ENCODE measurements at regions not wholly inside any gene's neighbourhood (a gene's known extent, or its start where the extent isn't known, plus 50 kb on each side); places are given as distances from the start of the nearest gene placed in this dataset.
A peak's percentile ranks its signal among the peaks of the same experiment; 100 is the strongest.

GRCh38 chr2:235347691-235348090 is 146.2 kb upstream of the AGAP1 start:
- DNase-seq (ENCODE audit: low spot score) (peak; percentile 87), FAIRE-seq (peak; percentile 96)

GRCh38 chr2:235348329-235348728 is 145.5 kb upstream of the AGAP1 start:
- FAIRE-seq: no peak

GRCh38 chr2:235350234-235350633 is 143.6 kb upstream of the AGAP1 start:
- DNase-seq (ENCODE audit: low spot score) (no peak), FAIRE-seq (no peak)

More at GRCh38 chr2:235348329-235348728, 145.5 kb upstream of the AGAP1 start:
- DNase-seq (ENCODE audit: low spot score): no peak

GRCh38 chr2:235352541-235352940 is 141.3 kb upstream of the AGAP1 start:
- no peak for DNase-seq (ENCODE audit: low spot score)
- FAIRE-seq: no peak

- FAIRE-seq (no peak), DNase-seq (ENCODE audit: low spot score) (peak; percentile 14)
Observed at GRCh38 chr2:235357881-235358280, 136.0 kb upstream of the AGAP1 start.

GRCh38 chr2:235358981-235359471 is 134.8 kb upstream of the AGAP1 start:
- peak; percentile 94 for FAIRE-seq
- peak; percentile 94 for DNase-seq (ENCODE audit: low spot score)

- DNase-seq (ENCODE audit: low spot score) (no peak), FAIRE-seq (no peak)
Observed at GRCh38 chr2:235360446-235360845, 133.4 kb upstream of the AGAP1 start.

- FAIRE-seq (no peak), DNase-seq (ENCODE audit: low spot score) (no peak)
Observed at GRCh38 chr2:235365743-235366142, 128.1 kb upstream of the AGAP1 start.

- no peak for FAIRE-seq
Observed at GRCh38 chr2:235366390-235366789, 127.5 kb upstream of the AGAP1 start.

GRCh38 chr2:235366807-235367206 is 127.0 kb upstream of the AGAP1 start:
- FAIRE-seq (no peak), DNase-seq (ENCODE audit: low spot score) (peak; percentile 9)

More at GRCh38 chr2:235366390-235366789, 127.5 kb upstream of the AGAP1 start:
- no peak for DNase-seq (ENCODE audit: low spot score)

- FAIRE-seq (no peak), DNase-seq (ENCODE audit: low spot score) (no peak)
Observed at GRCh38 chr2:235371018-235371417, 122.8 kb upstream of the AGAP1 start.

GRCh38 chr2:235373171-235373570 is 120.7 kb upstream of the AGAP1 start:
- FAIRE-seq (no peak), DNase-seq (ENCODE audit: low spot score) (no peak)

GRCh38 chr2:235377176-235377575 is 116.7 kb upstream of the AGAP1 start:
- peak; percentile 7 for DNase-seq (ENCODE audit: low spot score)
- FAIRE-seq: no peak

GRCh38 chr2:235378246-235378645 is 115.6 kb upstream of the AGAP1 start:
- peak; percentile 24 for DNase-seq (ENCODE audit: low spot score)
- FAIRE-seq: no peak

GRCh38 chr2:235378944-235379343 is 114.9 kb upstream of the AGAP1 start:
- DNase-seq (ENCODE audit: low spot score) (no peak), FAIRE-seq (no peak)

- FAIRE-seq: no peak
- DNase-seq (ENCODE audit: low spot score): no peak
Observed at GRCh38 chr2:235381261-235381912, 112.5 kb upstream of the AGAP1 start.

GRCh38 chr2:235382179-235382578 is 111.7 kb upstream of the AGAP1 start:
- FAIRE-seq (no peak), DNase-seq (ENCODE audit: low spot score) (no peak)

- DNase-seq (ENCODE audit: low spot score) (no peak), FAIRE-seq (no peak)
Observed at GRCh38 chr2:235382601-235383000, 111.2 kb upstream of the AGAP1 start.

- FAIRE-seq (no peak), DNase-seq (ENCODE audit: low spot score) (no peak)
Observed at GRCh38 chr2:235383272-235383843, 110.5 kb upstream of the AGAP1 start.

GRCh38 chr2:235384624-235385023 is 109.2 kb upstream of the AGAP1 start:
- DNase-seq (ENCODE audit: low spot score) (no peak), FAIRE-seq (no peak)

GRCh38 chr2:235389626-235390025 is 104.2 kb upstream of the AGAP1 start:
- DNase-seq (ENCODE audit: low spot score) (no peak), FAIRE-seq (no peak)

GRCh38 chr2:235390108-235390815 is 103.6 kb upstream of the AGAP1 start:
- DNase-seq (ENCODE audit: low spot score) (peak; percentile 65), FAIRE-seq (peak; percentile 55)

Data from RCC 7860 (cell line).